ENCODE measurements at regions not wholly inside any gene's neighbourhood (a gene's known extent, or its start where the extent isn't known, plus 50 kb on each side); places are given as distances from the start of the nearest gene placed in this dataset.

- Histone ChIP-seq H3K27me3 (ENCODE audit: insufficient read depth, low read length) (no peaks in the 10 kb centered on the region), H2AFZ (ENCODE audit: low read length, unreplicated experiment) (no peak overlapping the region), H3K4me1 (ENCODE audit: control insufficient read depth, insufficient read depth, low read length, unreplicated experiment) (peaks cover 42% of the 10 kb centered on the region), H3K27ac (ENCODE audit: low read depth, low read length) (no peak overlapping the region), H3K36me3 (ENCODE audit: insufficient read depth, low read length) (no peaks in the 10 kb centered on the region), H3K79me2 (ENCODE audit: control insufficient read depth, insufficient read depth, low read length, unreplicated experiment) (no peaks in the 10 kb centered on the region), H3K4me3 (ENCODE audit: low read depth, low read length) (no peak overlapping the region)
These were observed 666.7 kb downstream of the EPM2A start for GRCh38 chr6:145068577-145068976.

GRCh38 chr6:145069966-145070365 is 665.4 kb downstream of the EPM2A start:
- Histone ChIP-seq H3K79me2 (ENCODE audit: control insufficient read depth, insufficient read depth, low read length, unreplicated experiment) (no peaks in the 10 kb centered on the region), H3K36me3 (ENCODE audit: insufficient read depth, low read length) (no peaks in the 10 kb centered on the region), H3K4me1 (ENCODE audit: control insufficient read depth, insufficient read depth, low read length, unreplicated experiment) (peaks cover 42% of the 10 kb centered on the region), H2AFZ (ENCODE audit: low read length, unreplicated experiment) (no peak overlapping the region), H3K4me3 (ENCODE audit: low read depth, low read length) (no peak overlapping the region), H3K27me3 (ENCODE audit: insufficient read depth, low read length) (no peaks in the 10 kb centered on the region), H3K27ac (ENCODE audit: low read depth, low read length) (no peak overlapping the region)

DNA sequence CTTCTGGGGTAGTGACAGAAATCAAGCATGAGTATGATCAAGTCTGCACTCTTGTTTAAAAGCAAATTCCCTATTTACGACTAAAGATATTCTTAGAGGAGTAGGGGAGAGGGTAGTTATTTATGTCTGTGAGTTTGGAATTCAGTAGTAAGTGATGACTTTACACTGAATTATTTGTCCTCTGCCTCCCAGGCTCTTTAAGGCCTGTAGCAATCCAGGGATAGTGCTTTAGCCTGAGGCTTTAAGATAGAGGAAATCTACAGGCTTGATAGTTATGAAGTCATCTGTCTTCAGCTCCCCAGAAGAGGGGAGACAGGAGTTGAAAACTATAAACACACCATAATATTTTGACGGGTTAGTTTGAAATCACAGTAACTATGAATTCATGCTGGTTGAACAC is 664.5 kb downstream of the EPM2A start:
- Histone ChIP-seq H3K36me3 (ENCODE audit: insufficient read depth, low read length) (no peaks in the 10 kb centered on the region), H3K79me2 (ENCODE audit: control insufficient read depth, insufficient read depth, low read length, unreplicated experiment) (no peaks in the 10 kb centered on the region), H2AFZ (ENCODE audit: low read length, unreplicated experiment) (no peak overlapping the region), H3K4me3 (ENCODE audit: low read depth, low read length) (no peak overlapping the region), H3K27me3 (ENCODE audit: insufficient read depth, low read length) (no peaks in the 10 kb centered on the region), H3K4me1 (ENCODE audit: control insufficient read depth, insufficient read depth, low read length, unreplicated experiment) (peaks cover 42% of the 10 kb centered on the region), H3K27ac (ENCODE audit: low read depth, low read length) (0 out of 2 replicates have a peak overlapping the region, but pooled peaks have one; percentile 33)

DNA sequence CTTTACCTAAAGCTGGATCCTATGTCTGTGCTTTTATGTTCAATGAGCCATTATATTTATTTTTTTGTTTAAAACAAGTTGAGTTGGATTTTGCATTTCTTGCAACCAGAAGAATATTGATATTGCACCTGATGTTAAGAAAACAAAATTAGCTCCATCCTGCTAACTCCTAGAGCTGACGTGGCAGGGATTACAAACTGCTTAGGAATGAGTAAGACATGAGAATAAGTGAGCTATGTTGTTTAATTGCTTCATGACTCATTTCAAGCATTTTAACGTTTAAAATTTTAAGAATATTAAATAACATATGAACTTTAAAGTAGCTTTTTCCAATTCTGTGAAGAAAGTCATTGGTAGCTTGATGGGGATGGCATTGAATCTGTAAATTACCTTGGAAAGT is 663.5 kb downstream of the EPM2A start:
- no peak overlapping the region for H2AFZ ChIP-seq (ENCODE audit: low read length, unreplicated experiment)
- no peaks in the 10 kb centered on the region for H3K36me3 ChIP-seq (ENCODE audit: insufficient read depth, low read length)
- no peaks in the 10 kb centered on the region for H3K27me3 ChIP-seq (ENCODE audit: insufficient read depth, low read length)
- H3K4me1 ChIP-seq (ENCODE audit: control insufficient read depth, insufficient read depth, low read length, unreplicated experiment), result peaks cover 39% of the 10 kb centered on the region
- no peaks in the 10 kb centered on the region for H3K79me2 ChIP-seq (ENCODE audit: control insufficient read depth, insufficient read depth, low read length, unreplicated experiment)
- peak overlapping the region; percentile 33; the same call in 1 of the 2 replicates for H3K27ac ChIP-seq (ENCODE audit: low read depth, low read length)
- no peak overlapping the region for H3K4me3 ChIP-seq (ENCODE audit: low read depth, low read length)

- H3K27ac ChIP-seq (ENCODE audit: low read depth, low read length), result no peak overlapping the region
- H3K4me1 ChIP-seq (ENCODE audit: control insufficient read depth, insufficient read depth, low read length, unreplicated experiment), result peaks cover 21% of the 10 kb centered on the region
- H2AFZ ChIP-seq (ENCODE audit: low read length, unreplicated experiment), result no peak overlapping the region
- H3K79me2 ChIP-seq (ENCODE audit: control insufficient read depth, insufficient read depth, low read length, unreplicated experiment), result no peaks in the 10 kb centered on the region
- H3K27me3 ChIP-seq (ENCODE audit: insufficient read depth, low read length), result no peaks in the 10 kb centered on the region
- H3K4me3 ChIP-seq (ENCODE audit: low read depth, low read length), result no peak overlapping the region
- no peaks in the 10 kb centered on the region for H3K36me3 ChIP-seq (ENCODE audit: insufficient read depth, low read length)
These were observed 661.5 kb downstream of the EPM2A start for GRCh38 chr6:145073811-145074210.

DNA sequence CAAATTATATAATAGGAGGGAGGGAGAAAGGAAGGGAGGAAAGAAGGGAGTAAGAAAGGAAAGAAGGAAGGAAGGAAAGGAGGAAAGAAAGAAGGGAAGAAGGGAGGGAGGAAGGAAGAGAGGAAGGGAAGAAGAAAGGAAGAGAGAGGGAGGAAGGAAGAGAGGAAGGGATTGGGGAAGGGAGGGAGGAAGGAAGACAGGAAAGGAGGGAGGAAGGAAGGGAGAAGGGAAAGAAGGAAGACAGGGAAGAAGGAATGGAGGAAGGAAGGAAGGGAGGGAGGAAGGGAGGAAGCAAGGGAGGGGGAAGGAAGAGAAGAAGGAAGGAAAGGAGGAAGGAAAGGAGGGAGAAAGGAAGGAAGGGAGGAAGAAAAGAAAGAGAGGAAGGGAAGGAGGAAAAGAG is 660.5 kb downstream of the EPM2A start:
- Histone ChIP-seq H3K36me3 (ENCODE audit: insufficient read depth, low read length) (no peaks in the 10 kb centered on the region), H2AFZ (ENCODE audit: low read length, unreplicated experiment) (no peak overlapping the region), H3K4me3 (ENCODE audit: low read depth, low read length) (no peak overlapping the region), H3K79me2 (ENCODE audit: control insufficient read depth, insufficient read depth, low read length, unreplicated experiment) (no peaks in the 10 kb centered on the region), H3K27ac (ENCODE audit: low read depth, low read length) (no peak overlapping the region), H3K4me1 (ENCODE audit: control insufficient read depth, insufficient read depth, low read length, unreplicated experiment) (peaks cover 18% of the 10 kb centered on the region), H3K27me3 (ENCODE audit: insufficient read depth, low read length) (no peaks in the 10 kb centered on the region)

- no peaks in the 10 kb centered on the region for H3K79me2 ChIP-seq (ENCODE audit: control insufficient read depth, insufficient read depth, low read length, unreplicated experiment)
- H3K27ac ChIP-seq (ENCODE audit: low read depth, low read length), result no peak overlapping the region
- no peak overlapping the region for H2AFZ ChIP-seq (ENCODE audit: low read length, unreplicated experiment)
These were observed 659.9 kb downstream of the EPM2A start for GRCh38 chr6:145075425-145075824.

GRCh38 chr6:145076115-145076841 is 659.0 kb downstream of the EPM2A start:
- H3K4me3 ChIP-seq (ENCODE audit: low read depth, low read length), result no peak overlapping the region
- H3K27ac ChIP-seq (ENCODE audit: low read depth, low read length), result no peak overlapping the region
- H3K79me2 ChIP-seq (ENCODE audit: control insufficient read depth, insufficient read depth, low read length, unreplicated experiment), result no peaks in the 10 kb centered on the region
- no peaks in the 10 kb centered on the region for H3K27me3 ChIP-seq (ENCODE audit: insufficient read depth, low read length)
- H3K36me3 ChIP-seq (ENCODE audit: insufficient read depth, low read length), result no peaks in the 10 kb centered on the region
- no peak overlapping the region for H2AFZ ChIP-seq (ENCODE audit: low read length, unreplicated experiment)
- H3K4me1 ChIP-seq (ENCODE audit: control insufficient read depth, insufficient read depth, low read length, unreplicated experiment), result peaks cover 4% of the 10 kb centered on the region

More at GRCh38 chr6:145075425-145075824, 659.9 kb downstream of the EPM2A start:
- Histone ChIP-seq H3K27me3 (ENCODE audit: insufficient read depth, low read length) (no peaks in the 10 kb centered on the region), H3K4me1 (ENCODE audit: control insufficient read depth, insufficient read depth, low read length, unreplicated experiment) (peaks cover 13% of the 10 kb centered on the region), H3K4me3 (ENCODE audit: low read depth, low read length) (no peak overlapping the region), H3K36me3 (ENCODE audit: insufficient read depth, low read length) (no peaks in the 10 kb centered on the region)

- no peaks in the 10 kb centered on the region for H3K27me3 ChIP-seq (ENCODE audit: insufficient read depth, low read length)
- no peak overlapping the region for H2AFZ ChIP-seq (ENCODE audit: low read length, unreplicated experiment)
- H3K27ac ChIP-seq (ENCODE audit: low read depth, low read length), result no peak overlapping the region
- no peaks in the 10 kb centered on the region for H3K4me1 ChIP-seq (ENCODE audit: control insufficient read depth, insufficient read depth, low read length, unreplicated experiment)
- H3K36me3 ChIP-seq (ENCODE audit: insufficient read depth, low read length), result no peaks in the 10 kb centered on the region
- H3K4me3 ChIP-seq (ENCODE audit: low read depth, low read length), result no peak overlapping the region
- no peaks in the 10 kb centered on the region for H3K79me2 ChIP-seq (ENCODE audit: control insufficient read depth, insufficient read depth, low read length, unreplicated experiment)
These were observed 657.9 kb downstream of the EPM2A start for GRCh38 chr6:145077382-145077781.

- H3K27me3 ChIP-seq (ENCODE audit: insufficient read depth, low read length), result no peaks in the 10 kb centered on the region
- H3K4me3 ChIP-seq (ENCODE audit: low read depth, low read length), result no peak overlapping the region
- no peaks in the 10 kb centered on the region for H3K79me2 ChIP-seq (ENCODE audit: control insufficient read depth, insufficient read depth, low read length, unreplicated experiment)
- no peaks in the 10 kb centered on the region for H3K4me1 ChIP-seq (ENCODE audit: control insufficient read depth, insufficient read depth, low read length, unreplicated experiment)
- peak overlapping the region; percentile 63 for H2AFZ ChIP-seq (ENCODE audit: low read length, unreplicated experiment)
- no peaks in the 10 kb centered on the region for H3K36me3 ChIP-seq (ENCODE audit: insufficient read depth, low read length)
- no peak overlapping the region for H3K27ac ChIP-seq (ENCODE audit: low read depth, low read length)
These were observed 654.7 kb downstream of the EPM2A start for GRCh38 chr6:145080651-145081050.

DNA sequence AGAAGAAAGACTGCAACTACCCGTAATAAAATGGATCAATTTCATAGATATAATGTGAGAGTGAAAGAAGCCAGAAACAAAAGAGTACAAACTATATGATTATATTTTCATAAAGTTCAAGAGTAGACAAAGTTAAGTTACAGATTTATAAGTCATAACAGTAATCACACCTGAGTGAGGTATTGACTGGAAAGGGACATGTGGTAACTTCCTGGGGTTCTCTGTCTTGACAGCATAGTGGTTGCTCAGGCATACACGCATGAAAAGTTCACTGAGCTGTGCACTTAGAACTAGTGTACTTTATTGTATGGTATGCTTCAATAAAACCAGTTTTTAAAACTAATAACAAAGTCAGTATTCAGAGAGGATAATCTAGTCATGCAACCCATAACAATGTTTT is 653.6 kb downstream of the EPM2A start:
- Histone ChIP-seq H2AFZ (ENCODE audit: low read length, unreplicated experiment) (no peak overlapping the region), H3K4me1 (ENCODE audit: control insufficient read depth, insufficient read depth, low read length, unreplicated experiment) (peaks cover 10% of the 10 kb centered on the region), H3K4me3 (ENCODE audit: low read depth, low read length) (no peak overlapping the region), H3K27ac (ENCODE audit: low read depth, low read length) (no peak overlapping the region), H3K27me3 (ENCODE audit: insufficient read depth, low read length) (no peaks in the 10 kb centered on the region), H3K79me2 (ENCODE audit: control insufficient read depth, insufficient read depth, low read length, unreplicated experiment) (no peaks in the 10 kb centered on the region), H3K36me3 (ENCODE audit: insufficient read depth, low read length) (no peaks in the 10 kb centered on the region)

All from ACC112 (cell line).